ENCODE measurements at regions not wholly inside any gene's neighbourhood (a gene's known extent, or its start where the extent isn't known, plus 50 kb on each side); places are given as distances from the start of the nearest gene placed in this dataset.
"Not testable (repeated sequence)": the region's sequence is repeated elsewhere in the genome, so short reads cannot be mapped to it uniquely, and the experiment has no call there.

DNA sequence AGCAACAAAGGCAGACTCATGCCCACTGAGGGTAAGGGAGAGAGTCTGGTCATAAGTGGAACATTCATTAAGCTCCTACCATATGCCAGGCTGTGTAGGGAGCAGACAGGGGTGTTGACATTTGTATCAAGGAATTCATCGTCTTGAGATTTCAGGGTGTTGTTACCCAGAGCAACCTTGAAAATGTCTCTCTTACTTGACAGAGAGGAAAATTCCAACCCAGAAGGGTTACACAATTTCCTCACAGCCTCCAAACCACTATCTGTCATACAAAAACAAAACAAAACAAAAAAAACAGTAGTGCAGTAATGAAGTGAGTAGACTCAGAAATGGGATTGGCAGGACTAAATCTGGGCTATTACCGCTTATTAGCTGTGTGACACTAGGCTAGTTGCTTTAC lies 113.2 kb downstream of the MIAT start:
- Mint-ChIP-seq H3K9me3 (no peaks in the 10 kb centered on the region), H3K27me3 (ENCODE audit: low read depth) (no peaks in the 10 kb centered on the region), H3K4me3 (no peak overlapping the region), H3K36me3 (ENCODE audit: low read depth) (peaks cover 13% of the 10 kb centered on the region), H3K4me1 (peaks cover 6% of the 10 kb centered on the region), H3K27ac (ENCODE audit: unreplicated experiment) (no peak overlapping the region)
- DNase-seq (ENCODE audit: low read depth, low spot score): no peak
- TF ChIP-seq, protein P1, sequence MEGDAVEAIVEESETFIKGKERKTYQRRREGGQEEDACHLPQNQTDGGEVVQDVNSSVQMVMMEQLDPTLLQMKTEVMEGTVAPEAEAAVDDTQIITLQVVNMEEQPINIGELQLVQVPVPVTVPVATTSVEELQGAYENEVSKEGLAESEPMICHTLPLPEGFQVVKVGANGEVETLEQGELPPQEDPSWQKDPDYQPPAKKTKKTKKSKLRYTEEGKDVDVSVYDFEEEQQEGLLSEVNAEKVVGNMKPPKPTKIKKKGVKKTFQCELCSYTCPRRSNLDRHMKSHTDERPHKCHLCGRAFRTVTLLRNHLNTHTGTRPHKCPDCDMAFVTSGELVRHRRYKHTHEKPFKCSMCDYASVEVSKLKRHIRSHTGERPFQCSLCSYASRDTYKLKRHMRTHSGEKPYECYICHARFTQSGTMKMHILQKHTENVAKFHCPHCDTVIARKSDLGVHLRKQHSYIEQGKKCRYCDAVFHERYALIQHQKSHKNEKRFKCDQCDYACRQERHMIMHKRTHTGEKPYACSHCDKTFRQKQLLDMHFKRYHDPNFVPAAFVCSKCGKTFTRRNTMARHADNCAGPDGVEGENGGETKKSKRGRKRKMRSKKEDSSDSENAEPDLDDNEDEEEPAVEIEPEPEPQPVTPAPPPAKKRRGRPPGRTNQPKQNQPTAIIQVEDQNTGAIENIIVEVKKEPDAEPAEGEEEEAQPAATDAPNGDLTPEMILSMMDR (conservative IDR thresholded peaks at IDR 0.05): no peak

DNA sequence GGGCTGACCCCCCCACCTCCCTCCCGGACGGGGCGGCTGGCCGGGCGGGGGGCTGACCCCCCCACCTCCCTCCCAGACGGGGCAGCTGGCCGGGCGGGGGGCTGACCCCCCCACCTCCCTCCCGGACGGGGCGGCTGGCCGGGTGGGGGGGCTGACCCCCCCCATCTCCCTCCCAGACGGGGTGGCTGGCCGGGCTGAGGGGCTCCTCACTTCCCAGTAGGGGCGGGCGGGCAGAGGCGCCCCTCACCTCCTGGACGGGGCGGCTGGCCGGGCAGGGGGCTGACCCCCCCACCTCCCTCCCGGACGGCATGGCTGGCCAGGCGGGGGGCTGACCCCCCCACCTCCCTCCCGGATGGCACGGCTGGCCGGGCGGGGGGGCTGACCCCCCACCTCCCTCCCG lies 115.7 kb downstream of the MIAT start:
- H3K4me3 Mint-ChIP-seq; DNase-seq (ENCODE audit: low read depth, low spot score); H3K27ac Mint-ChIP-seq (ENCODE audit: unreplicated experiment); H3K27me3 Mint-ChIP-seq (ENCODE audit: low read depth); H3K9me3 Mint-ChIP-seq: not testable (repeated sequence)
- H3K36me3 Mint-ChIP-seq (ENCODE audit: low read depth): peaks cover 20% of the 10 kb centered on the region
- peaks cover 18% of the 10 kb centered on the region for H3K4me1 Mint-ChIP-seq

DNA sequence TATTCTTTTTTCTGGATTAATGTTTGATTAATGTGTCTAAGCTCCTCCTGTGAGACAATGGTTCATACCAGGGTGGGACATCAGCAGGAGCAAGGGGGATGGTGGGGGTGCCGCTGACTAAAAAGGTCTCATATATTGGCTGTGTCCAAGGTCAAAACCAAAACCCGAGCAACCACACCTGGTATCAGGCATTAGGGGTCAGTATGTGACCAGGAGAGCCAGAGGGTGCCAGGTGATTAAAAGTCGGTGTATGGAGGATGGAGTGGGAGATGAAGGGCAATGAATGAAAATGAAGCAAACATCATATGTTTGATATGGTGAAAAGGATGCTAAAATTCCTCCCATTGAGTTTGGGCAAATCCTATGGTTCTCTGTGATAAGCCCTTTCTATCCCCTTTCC lies 118.0 kb downstream of the MIAT start:
- H3K4me3 Mint-ChIP-seq: no peak overlapping the region
- no peak for DNase-seq (ENCODE audit: low read depth, low spot score)
- peaks cover 25% of the 10 kb centered on the region for H3K36me3 Mint-ChIP-seq (ENCODE audit: low read depth)
- H3K4me1 Mint-ChIP-seq: peaks cover 17% of the 10 kb centered on the region
- TF ChIP-seq, protein P1 (conservative IDR thresholded peaks at IDR 0.05): no peak
- no peaks in the 10 kb centered on the region for H3K9me3 Mint-ChIP-seq
- no peaks in the 10 kb centered on the region for H3K27me3 Mint-ChIP-seq (ENCODE audit: low read depth)
- H3K27ac Mint-ChIP-seq (ENCODE audit: unreplicated experiment): no peak overlapping the region

DNA sequence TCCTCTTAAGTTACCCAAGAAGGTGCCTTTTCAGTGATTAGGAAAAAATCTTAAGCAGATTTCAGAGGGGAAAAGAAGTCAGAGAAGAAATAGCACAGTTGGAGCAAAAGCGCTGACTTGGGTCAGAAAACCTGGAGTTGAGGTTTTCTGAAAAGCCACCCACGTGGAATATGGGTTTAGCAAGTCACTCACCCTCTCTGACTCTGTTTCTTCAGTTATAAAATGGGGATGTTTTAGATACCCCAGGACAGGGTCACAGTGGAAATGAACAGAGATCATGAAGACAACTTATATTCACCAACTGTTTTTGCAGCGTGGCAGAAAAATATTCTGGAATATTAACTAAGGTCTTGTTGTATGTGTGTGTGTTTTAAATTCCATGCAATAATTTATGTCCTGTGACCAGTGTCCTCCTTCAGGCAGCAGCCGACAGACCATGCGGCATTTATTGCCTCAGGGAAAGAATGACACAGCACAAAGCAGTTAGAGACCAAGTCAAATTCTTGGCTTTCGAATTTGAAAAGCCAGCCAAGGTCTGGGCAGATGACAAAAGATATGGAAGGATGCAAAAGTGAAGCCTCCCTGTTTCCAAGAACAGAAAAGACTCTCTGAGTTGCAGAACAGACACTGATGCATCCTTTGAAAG lies 119.9 kb downstream of the MIAT start:
- peaks cover 17% of the 10 kb centered on the region for H3K4me1 Mint-ChIP-seq
- TF ChIP-seq, protein P1 (conservative IDR thresholded peaks at IDR 0.05): no peak
- H3K27me3 Mint-ChIP-seq (ENCODE audit: low read depth): no peaks in the 10 kb centered on the region
- no peaks in the 10 kb centered on the region for H3K9me3 Mint-ChIP-seq
- H3K36me3 Mint-ChIP-seq (ENCODE audit: low read depth): peaks cover 30% of the 10 kb centered on the region
- no peak for DNase-seq (ENCODE audit: low read depth, low spot score)
- peak overlapping the region; percentile 16 for H3K27ac Mint-ChIP-seq (ENCODE audit: unreplicated experiment)
- H3K4me3 Mint-ChIP-seq: no peak overlapping the region

DNA sequence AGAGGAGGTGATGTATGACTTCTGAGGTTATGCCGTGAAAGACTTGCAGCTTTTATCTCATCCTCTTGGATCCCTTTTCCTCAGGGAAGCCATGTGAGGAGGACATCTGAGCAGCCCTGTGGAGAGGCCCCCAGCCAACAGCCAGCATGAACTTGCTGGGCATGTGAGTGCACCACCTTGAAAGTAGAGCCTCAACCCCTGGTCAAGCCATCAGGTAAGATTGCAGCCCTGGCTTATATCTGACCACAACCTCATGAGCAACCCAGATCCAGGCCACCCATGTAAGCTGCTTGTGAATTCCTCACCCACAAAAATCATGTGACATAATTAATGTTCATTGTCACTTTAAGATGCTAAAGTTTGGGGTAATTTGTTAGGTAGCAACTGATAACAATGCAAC lies 121.0 kb downstream of the MIAT start:
- H3K36me3 Mint-ChIP-seq (ENCODE audit: low read depth): peaks cover 31% of the 10 kb centered on the region
- no peaks in the 10 kb centered on the region for H3K27me3 Mint-ChIP-seq (ENCODE audit: low read depth)
- no peak overlapping the region for H3K27ac Mint-ChIP-seq (ENCODE audit: unreplicated experiment)
- no peak for DNase-seq (ENCODE audit: low read depth, low spot score)
- H3K9me3 Mint-ChIP-seq: no peaks in the 10 kb centered on the region
- H3K4me3 Mint-ChIP-seq: no peak overlapping the region
- TF ChIP-seq, protein P1 (conservative IDR thresholded peaks at IDR 0.05): no peak
- peaks cover 17% of the 10 kb centered on the region for H3K4me1 Mint-ChIP-seq

DNA sequence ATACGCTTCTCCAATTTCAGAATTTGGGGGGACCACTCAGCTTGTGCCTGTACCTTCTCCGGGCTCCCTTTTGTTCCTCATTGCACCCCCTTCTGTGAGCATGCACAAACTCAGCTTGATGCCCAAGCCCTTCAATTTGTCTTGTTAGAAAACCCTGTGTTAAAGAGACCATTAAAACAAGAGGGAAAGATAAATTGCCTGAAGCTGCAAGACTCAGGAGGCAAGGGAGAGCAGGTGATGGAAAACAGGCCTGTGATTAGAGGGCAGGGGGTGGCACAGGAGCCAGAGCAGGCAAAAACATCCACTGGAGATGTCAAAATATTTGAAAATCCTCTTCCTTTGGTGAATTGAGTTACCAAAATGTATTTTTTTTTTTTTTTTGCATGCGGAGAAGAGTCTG lies 121.7 kb downstream of the MIAT start:
- Mint-ChIP-seq H3K27me3 (ENCODE audit: low read depth) (no peaks in the 10 kb centered on the region), H3K27ac (ENCODE audit: unreplicated experiment) (no peak overlapping the region), H3K36me3 (ENCODE audit: low read depth) (peaks cover 32% of the 10 kb centered on the region), H3K4me3 (no peak overlapping the region), H3K4me1 (peaks cover 21% of the 10 kb centered on the region), H3K9me3 (no peaks in the 10 kb centered on the region)
- no peak for DNase-seq (ENCODE audit: low read depth, low spot score)
- TF ChIP-seq, protein P1 (conservative IDR thresholded peaks at IDR 0.05): no peak
